HCT116 (cell line): ENCODE measurements at regions not wholly inside any gene's neighbourhood (a gene's known extent, or its start where the extent isn't known, plus 50 kb on each side); places are given as distances from the start of the nearest gene placed in this dataset.

Experiments
- ATAC-seq: fragments of 200-7000 bp; cut with Tn5 transposase; 2 replicates; pipeline ENCODE4 v1.9.1; 2020; ENCODE audit warnings: mild to moderate bottlenecking, moderate library complexity
- BruUV-seq: library from RNA; stranded (reverse); fragments of 400-500 nt; replicated peaks from 2 replicates; lab custom pipeline; 2021; lab: Mats Ljungman, UMichigan
- CTCF ChIA-PET: fragments of 300-600 bp; sonication (Branson Sonifier 250); formaldehyde crosslinking; loops from one replicate; lab custom pipeline; 2021; ENCODE audit warnings: antibody characterized with exemption; lab: Charles Lee
- POLR2A ChIA-PET: fragments of 300-600, 350-600 bp; sonication (Branson Sonifier 250); formaldehyde crosslinking; loops from one replicate; lab custom pipeline; 2021; ENCODE audit warnings: antibody characterized with exemption; lab: Charles Lee
- RAD21 ChIA-PET, 2 experiments: fragments of 300-600 bp; sonication (Branson Sonifier 250); formaldehyde crosslinking; loops; one replicate each; lab custom pipeline; 2023; ENCODE audit warnings: low total read pairs in 2 of 2; ENCODE audit not compliant: uncharacterized antibody in 2 of 2, unreplicated experiment in 2 of 2, low non-redundant PET in 1 of 2; lab: Charles Lee
- DNase-seq: peaks from one replicate; pipeline ENCODE4 v3.0.0-alpha.2; 2010; ENCODE audit warnings: low read depth, low spot score
- H2AFZ ChIP-seq: fragments of 200-600 bp; shearing (Covaris generic), sonication (generic); 2 replicates; pipeline ENCODE4 v1.6.1; 2017; ENCODE audit warnings: low read depth, mixed run types, mixed read lengths, antibody characterized with exemption, low read length; ENCODE audit not compliant: poor library complexity, severe bottlenecking
- H3K27ac ChIP-seq: 2 replicates; pipeline ENCODE4 v1.5.1; 2012; ENCODE audit warnings: low read depth, low read length
- H3K27me3 ChIP-seq: fragments of 200-600 bp; sonication (generic); 2 replicates; pipeline ENCODE4 v1.6.1; 2016; ENCODE audit warnings: mixed run types, low read length, mixed read lengths; ENCODE audit not compliant: insufficient read depth
- H3K36me3 ChIP-seq, 2 experiments: fragments of 200-500 bp in 1 of 2; fragments of 200-600 bp in 1 of 2; sonication (Bioruptor generic) in 1 of 2; sonication (generic) in 1 of 2; 2 replicates each; pipeline versions ENCODE4 v1.5.1 to v1.6.1; 2014 to 2016; ENCODE audit warnings: low read length in 2 of 2, inconsistent platforms in 1 of 2, mixed read lengths in 1 of 2, mixed run types in 1 of 2; ENCODE audit not compliant: insufficient read depth in 2 of 2, control insufficient read depth in 1 of 2
- H3K4me1 ChIP-seq, 2 experiments: fragments of 200-600 bp in 1 of 2; sonication (generic) in 1 of 2; 2 replicates each; pipeline versions ENCODE4 v1.5.1 to v1.6.1; 2012 to 2017; ENCODE audit warnings: low read length in 2 of 2, inconsistent platforms in 1 of 2, mild to moderate bottlenecking in 1 of 2, mixed read lengths in 1 of 2, mixed run types in 1 of 2, moderate library complexity in 1 of 2; ENCODE audit not compliant: insufficient read depth in 2 of 2, control insufficient read depth in 1 of 2
- H3K4me2 ChIP-seq: fragments of 200-600 bp; sonication (generic); 2 replicates; pipeline ENCODE4 v1.6.1; 2017; ENCODE audit warnings: mixed run types, low read length, mixed read lengths
- H3K4me3 ChIP-seq, 2 experiments: fragments of 200-600 bp in 1 of 2; sonication (generic) in 1 of 2; replicated peaks in 1 of 2; 2 replicates each; pipeline ENCODE4 v1.5.1; 2011 to 2016; ENCODE audit warnings: low read length in 2 of 2, control low read depth in 1 of 2, low read depth in 1 of 2, mild to moderate bottlenecking in 1 of 2, mixed read lengths in 1 of 2, mixed run types in 1 of 2
- H3K79me2 ChIP-seq: fragments of 200-600 bp; sonication (generic); 2 replicates; pipeline ENCODE4 v1.6.1; 2017; ENCODE audit warnings: mild to moderate bottlenecking, mixed run types, low read length, moderate library complexity, mixed read lengths; ENCODE audit not compliant: insufficient read depth
- H3K9ac ChIP-seq: fragments of 200-600 bp; sonication (generic); 2 replicates; pipeline ENCODE4 v1.6.1; 2016; ENCODE audit warnings: low read length, mixed read lengths
- H3K9me2 ChIP-seq: fragments of 200-600 bp; sonication (generic), shearing (Covaris generic); 2 replicates; pipeline ENCODE4 v1.6.1; 2017; ENCODE audit warnings: mixed run types, mild to moderate bottlenecking, moderate library complexity; ENCODE audit not compliant: insufficient read depth
- H3K9me3 ChIP-seq, 2 experiments: fragments of 200-500 bp in 1 of 2; fragments of 200-600 bp in 1 of 2; sonication (Bioruptor generic) in 1 of 2; sonication (generic) in 1 of 2; 2 replicates each; pipeline ENCODE4 v1.6.1; 2014 to 2017; ENCODE audit warnings: low read length in 2 of 2, mixed read lengths in 2 of 2, inconsistent platforms in 1 of 2, low read depth in 1 of 2, mild to moderate bottlenecking in 1 of 2, mixed run types in 1 of 2, moderate library complexity in 1 of 2; ENCODE audit not compliant: control insufficient read depth in 1 of 2, insufficient read depth in 1 of 2
- H4K20me1 ChIP-seq: fragments of 200-600 bp; sonication (generic), shearing (Covaris generic); 2 replicates; pipeline ENCODE4 v1.6.1; 2017; ENCODE audit warnings: mixed run types, mild to moderate bottlenecking, moderate library complexity; ENCODE audit not compliant: insufficient read depth
- CTCF ChIP-seq, 3 experiments: fragments of 200-600 bp in 1 of 3; sonication (generic) in 1 of 3; IDR thresholded peaks in 2 of 3; conservative IDR thresholded peaks in 1 of 3; 2 replicates each; pipeline ENCODE4 v1.5.1; 2012 to 2017; ENCODE audit warnings: low read depth in 2 of 3, low read length in 2 of 3, antibody characterized with exemption in 1 of 3, borderline replicate concordance in 1 of 3, control low read depth in 1 of 3, mild to moderate bottlenecking in 1 of 3, mixed read lengths in 1 of 3, mixed run types in 1 of 3, moderate library complexity in 1 of 3; ENCODE audit not compliant: insufficient read depth in 1 of 3
- JUND ChIP-seq: IDR thresholded peaks from 2 replicates; pipeline ENCODE4 v1.6.1; 2012
- POLR2AphosphoS5 ChIP-seq: IDR thresholded peaks from 2 replicates; pipeline ENCODE4 v1.6.1; 2011; ENCODE audit warnings: mild to moderate bottlenecking, low read depth, low read length, moderate library complexity
- RAD21 ChIP-seq: IDR thresholded peaks from 2 replicates; pipeline ENCODE4 v1.6.1; 2012; ENCODE audit warnings: low read depth, mild to moderate bottlenecking
- SP1 ChIP-seq: IDR thresholded peaks from 2 replicates; pipeline ENCODE4 v1.6.1; 2012; ENCODE audit warnings: low read depth
- intact Hi-C: fragments of 100-400 bp; cut with micrococcal nuclease; formaldehyde crosslinking; loops from 2 replicates; pipeline ENCODE4 v1.10.0; 2022

GRCh38 chr20:59525500-59526241 is 78.7 kb upstream of the PHACTR3 start:
- POLR2A ChIA-PET = no interaction called here
- peak; percentile 29 for DNase-seq

More at GRCh38 chr20:59525500-59526241, 78.7 kb upstream of the PHACTR3 start:
- no peaks in the 10 kb centered on the region for H3K4me1 ChIP-seq
- peaks cover 39% of the 10 kb centered on the region for H3K27me3 ChIP-seq
- H3K36me3 ChIP-seq = no peaks in the 10 kb centered on the region
- BruUV-seq = no TSS peak
- CTCF ChIA-PET = interaction anchor here (4.6 kb wide), 1 partner anchor 11 kb away, joined by 34 read pairs; no protein-coding TSS in a partner anchor
- H3K4me3 ChIP-seq = no peak overlapping the region
- no peaks in the 10 kb centered on the region for H4K20me1 ChIP-seq
- intact Hi-C loops = loop anchor here (1.0 kb wide), 1 partner anchor 10 kb away; no protein-coding TSS in a partner anchor
- H3K9me2 ChIP-seq = no peaks in the 10 kb centered on the region
- no peak overlapping the region for H3K27ac ChIP-seq
- H3K79me2 ChIP-seq = no peaks in the 10 kb centered on the region
- peak overlapping the region; percentile 23; the same call in 1 of the 2 replicates for H3K4me2 ChIP-seq
- RAD21 ChIA-PET = no interaction called here
- TF ChIP-seq SP1 (peak; percentile 16; the same call in 1 of the 2 replicates), CTCF (IDR thresholded peaks at IDR 0.05 in 2 of 3, conservative IDR thresholded peaks at IDR 0.05 in 1 of 3; ENCODE audit: borderline replicate concordance in 1 of 3, insufficient read depth in 1 of 3, low read depth in 2 of 3, low read length in 2 of 3) (peak; percentile 86 to 91 (median 89)), RAD21 (peak; percentile 62), JUND (no peak), POLR2AphosphoS5 (no peak)
- H3K9me3 ChIP-seq = no peaks in the 10 kb centered on the region
- no peak overlapping the region for H3K9ac ChIP-seq
- peak; percentile 97 for ATAC-seq
- H2AFZ ChIP-seq = peak overlapping the region; percentile 29
